ENCODE measurements at regions not wholly inside any gene's neighbourhood (a gene's known extent, or its start where the extent isn't known, plus 50 kb on each side); places are given as distances from the start of the nearest gene placed in this dataset.

DNA sequence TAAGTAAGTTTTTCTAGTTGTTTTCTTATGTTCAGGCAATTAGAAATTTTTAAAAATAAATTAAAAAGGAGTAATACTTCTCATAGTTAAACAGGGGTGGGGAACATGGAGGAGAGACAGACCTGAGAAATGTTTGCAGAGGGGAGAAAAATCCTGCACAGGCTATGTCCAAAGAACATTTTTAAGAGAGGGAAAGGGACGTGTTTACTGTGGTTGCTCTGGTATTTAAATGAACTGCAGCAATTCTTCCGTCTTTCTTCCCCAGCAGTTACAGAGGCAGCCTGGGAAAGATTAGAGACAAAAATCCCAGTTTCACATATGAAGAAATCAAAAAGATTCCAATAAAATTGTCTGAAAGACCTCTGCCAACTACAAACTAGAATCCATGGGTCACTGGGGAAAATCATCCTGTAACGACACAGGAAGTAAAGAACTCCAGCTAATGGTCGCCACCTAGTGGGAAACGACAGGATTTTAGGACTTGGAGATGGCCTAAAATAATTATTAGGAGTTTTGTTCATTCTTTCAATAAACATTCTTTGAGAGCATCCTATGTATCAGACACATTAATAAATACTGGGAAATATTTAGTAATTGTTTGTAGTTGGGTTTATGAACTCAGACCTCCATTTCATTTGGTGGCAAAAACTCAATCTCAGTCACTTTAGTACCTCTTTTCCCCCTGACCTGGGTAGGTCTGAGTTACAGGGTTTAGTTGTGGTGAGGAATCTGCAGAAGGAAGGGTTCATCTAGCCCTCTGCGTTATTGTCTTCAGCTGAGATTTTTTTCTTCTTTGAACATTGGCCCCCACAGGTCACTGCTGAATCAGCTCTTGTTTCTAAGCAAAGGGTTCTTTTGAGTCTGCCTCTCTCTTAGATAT lies 69.9 kb upstream of the GOLIM4 start (continued):
- TF ChIP-seq, protein P1, sequence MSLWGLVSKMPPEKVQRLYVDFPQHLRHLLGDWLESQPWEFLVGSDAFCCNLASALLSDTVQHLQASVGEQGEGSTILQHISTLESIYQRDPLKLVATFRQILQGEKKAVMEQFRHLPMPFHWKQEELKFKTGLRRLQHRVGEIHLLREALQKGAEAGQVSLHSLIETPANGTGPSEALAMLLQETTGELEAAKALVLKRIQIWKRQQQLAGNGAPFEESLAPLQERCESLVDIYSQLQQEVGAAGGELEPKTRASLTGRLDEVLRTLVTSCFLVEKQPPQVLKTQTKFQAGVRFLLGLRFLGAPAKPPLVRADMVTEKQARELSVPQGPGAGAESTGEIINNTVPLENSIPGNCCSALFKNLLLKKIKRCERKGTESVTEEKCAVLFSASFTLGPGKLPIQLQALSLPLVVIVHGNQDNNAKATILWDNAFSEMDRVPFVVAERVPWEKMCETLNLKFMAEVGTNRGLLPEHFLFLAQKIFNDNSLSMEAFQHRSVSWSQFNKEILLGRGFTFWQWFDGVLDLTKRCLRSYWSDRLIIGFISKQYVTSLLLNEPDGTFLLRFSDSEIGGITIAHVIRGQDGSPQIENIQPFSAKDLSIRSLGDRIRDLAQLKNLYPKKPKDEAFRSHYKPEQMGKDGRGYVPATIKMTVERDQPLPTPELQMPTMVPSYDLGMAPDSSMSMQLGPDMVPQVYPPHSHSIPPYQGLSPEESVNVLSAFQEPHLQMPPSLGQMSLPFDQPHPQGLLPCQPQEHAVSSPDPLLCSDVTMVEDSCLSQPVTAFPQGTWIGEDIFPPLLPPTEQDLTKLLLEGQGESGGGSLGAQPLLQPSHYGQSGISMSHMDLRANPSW (CRISPR knock-in tag; IDR thresholded peaks at IDR 0.05; ENCODE audit: borderline replicate concordance) = no peak
- TF ChIP-seq KLF16 (CRISPR knock-in tag; IDR thresholded peaks at IDR 0.05) (peak in 1 of 2 experiments; percentile 65; a peak in 2 of 4 replicates), TCF7L2 (IDR thresholded peaks at IDR 0.05; ENCODE audit: low read depth, low read length) (no peak), SUZ12 (IDR thresholded peaks at IDR 0.05; ENCODE audit: low read depth, low read length) (no peak), ZNF572 (CRISPR knock-in tag; IDR thresholded peaks at IDR 0.05) (no peak), RNF2 (conservative IDR thresholded peaks at IDR 0.05; ENCODE audit: low read depth) (no peak), MBNL3 (CRISPR knock-in tag; conservative IDR thresholded peaks at IDR 0.05) (no peak), NAIF1 (CRISPR knock-in tag; IDR thresholded peaks at IDR 0.05; ENCODE audit: borderline replicate concordance) (no peak), CHCHD3 (CRISPR knock-in tag; IDR thresholded peaks at IDR 0.05) (no peak), NR2F6 (IDR thresholded peaks at IDR 0.05) (no peak), NR2F6 (CRISPR knock-in tag; IDR thresholded peaks at IDR 0.05) (no peak), ZNF816 (CRISPR knock-in tag; IDR thresholded peaks at IDR 0.05; ENCODE audit: borderline replicate concordance) (no peak), TARDBP (CRISPR knock-in tag; IDR thresholded peaks at IDR 0.05) (peak; percentile 37; the same call in 1 of the 2 replicates), SOX5 (CRISPR knock-in tag; IDR thresholded peaks at IDR 0.05; ENCODE audit: borderline replicate concordance) (no peak), GFI1 (CRISPR knock-in tag; IDR thresholded peaks at IDR 0.05; ENCODE audit: borderline replicate concordance) (no peak), RAD21 (CRISPR knock-in tag; IDR thresholded peaks at IDR 0.05) (peak; percentile 60; the same call in 1 of the 2 replicates), ZNF138 (CRISPR knock-in tag; IDR thresholded peaks at IDR 0.05; ENCODE audit: low read depth) (no peak), KLF11 (CRISPR knock-in tag; IDR thresholded peaks at IDR 0.05) (no peak), CEBPB (IDR thresholded peaks at IDR 0.05; ENCODE audit: borderline replicate concordance, low read depth, low read length) (no peak), ZNF101 (CRISPR knock-in tag; IDR thresholded peaks at IDR 0.05; ENCODE audit: borderline replicate concordance, low read depth) (no peak)
- TF ChIP-seq, protein P2, sequence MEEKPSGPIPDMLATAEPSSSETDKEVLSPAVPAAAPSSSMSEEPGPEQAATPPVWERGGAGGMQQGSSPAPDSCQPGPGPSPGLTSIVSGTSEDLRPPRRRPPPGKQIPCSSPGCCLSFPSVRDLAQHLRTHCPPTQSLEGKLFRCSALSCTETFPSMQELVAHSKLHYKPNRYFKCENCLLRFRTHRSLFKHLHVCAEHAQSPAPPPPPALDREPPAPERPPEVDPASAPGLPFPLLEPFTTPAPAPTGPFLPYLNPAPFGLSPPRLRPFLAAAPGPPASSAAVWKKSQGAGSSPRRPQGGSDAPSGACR (CRISPR knock-in tag; IDR thresholded peaks at IDR 0.05) = no peak
